ENCODE measurements at regions not wholly inside any gene's neighbourhood (a gene's known extent, or its start where the extent isn't known, plus 50 kb on each side); places are given as distances from the start of the nearest gene placed in this dataset.

GRCh38 chr2:191756761-191757160 lies 78.8 kb downstream of the NABP1 start:
- in situ Hi-C loops (cut with MboI) (no loop called here), intact Hi-C loops (cut with micrococcal nuclease; ENCODE audit: unreplicated experiment) (loop anchor here (5.0 kb wide), 3 partner anchors 36 to 189 kb away; no protein-coding TSS in a partner anchor)
- DNase-seq (ENCODE audit: low read depth, low spot score) (no peak), ATAC-seq (no peak), FAIRE-seq (no peak)
- POLR2A ChIA-PET = interaction anchor here (0.6 to 1.4 kb wide), 2 partner anchors 28 to 34 kb away, joined by 5 to 7 read pairs; no protein-coding TSS in a partner anchor
- 43% methylated on average over 4 of the region's 4 CpGs for WGBS (ENCODE audit: insufficient coverage, insufficient replicate concordance, low lambda C conversion rate, missing lambda C conversion rate)
- H3K27ac ChIP-seq (ENCODE audit: control insufficient read depth, insufficient read depth) = no peak overlapping the region
- H3K36me3 ChIP-seq (ENCODE audit: control insufficient read depth in 2 of 2, insufficient read depth in 2 of 2, low read length in 1 of 2) = no peaks in the 10 kb centered on the region
- H2AFZ ChIP-seq (ENCODE audit: control insufficient read depth, low read depth, low read length) = no peak overlapping the region
- no peaks in the 10 kb centered on the region for H3K9me3 ChIP-seq (replicated peaks; ENCODE audit: control insufficient read depth, insufficient read depth, low read length)
- no peaks in the 10 kb centered on the region for H3K79me2 ChIP-seq (ENCODE audit: control insufficient read depth, insufficient read depth, low read length)
- no peaks in the 10 kb centered on the region for H3K27me3 ChIP-seq (replicated peaks in 1 of 2; ENCODE audit: control insufficient read depth in 2 of 2, insufficient read depth in 2 of 2, low read length in 1 of 2)
- TF ChIP-seq ETV6 (conservative IDR thresholded peaks at IDR 0.05 in 1 of 2, IDR thresholded peaks at IDR 0.05 in 1 of 2; ENCODE audit: borderline replicate concordance in 1 of 2, low read depth in 1 of 2) (no peak), GATAD2B (conservative IDR thresholded peaks at IDR 0.05; ENCODE audit: low read depth) (no peak), CEBPZ (IDR thresholded peaks at IDR 0.05; ENCODE audit: low read depth, low read length) (no peak)
- H4K20me1 ChIP-seq (ENCODE audit: control insufficient read depth, insufficient read depth) = no peaks in the 10 kb centered on the region
- RAD21 ChIA-PET (ENCODE audit: unreplicated experiment) = interaction anchor here (0.7 to 1.3 kb wide), 4 partner anchors 8 to 406 kb away, joined by 3 to 8 read pairs (median 3); no protein-coding TSS in a partner anchor
- SMC1A ChIA-PET (ENCODE audit: uncharacterized antibody, unreplicated experiment) = interaction anchor here (0.7 to 3.1 kb wide), 13 partner anchors 9 to 804 kb away, joined by 3 to 20 read pairs (median 4); no protein-coding TSS in a partner anchor
- no peak overlapping the region for H3K9ac ChIP-seq (ENCODE audit: control insufficient read depth, insufficient read depth, low read length)
- H3K4me2 ChIP-seq (ENCODE audit: control insufficient read depth, insufficient read depth) = no peak overlapping the region
- 0 out of 2 replicates have a peak, but pooled peaks cover 2% of the 10 kb centered on the region for H3K4me1 ChIP-seq (ENCODE audit: control insufficient read depth, insufficient read depth, low read length)
- BruUV-seq (replicated peaks) = no TSS peak
- CTCF ChIA-PET = interaction anchor here (0.6 to 4.2 kb wide), 12 partner anchors 8 to 406 kb away, joined by 3 to 41 read pairs (median 7); no protein-coding TSS in a partner anchor
- H3K4me3 ChIP-seq = no peak overlapping the region
